Activated naive CD8-positive, alpha-beta T cell treated with anti-CD3 and anti-CD28 coated beads, Interleukin-2, amount 50 U/mL, for 16 hours (primary cell): ENCODE measurements at regions not wholly inside any gene's neighbourhood (a gene's known extent, or its start where the extent isn't known, plus 50 kb on each side); places are given as distances from the start of the nearest gene placed in this dataset.

Experiments
- DNase-seq: peaks from one replicate; pipeline ENCODE4 v3.0.0-alpha.2; 2020; ENCODE audit warnings: low read depth, low spot score

DNA sequence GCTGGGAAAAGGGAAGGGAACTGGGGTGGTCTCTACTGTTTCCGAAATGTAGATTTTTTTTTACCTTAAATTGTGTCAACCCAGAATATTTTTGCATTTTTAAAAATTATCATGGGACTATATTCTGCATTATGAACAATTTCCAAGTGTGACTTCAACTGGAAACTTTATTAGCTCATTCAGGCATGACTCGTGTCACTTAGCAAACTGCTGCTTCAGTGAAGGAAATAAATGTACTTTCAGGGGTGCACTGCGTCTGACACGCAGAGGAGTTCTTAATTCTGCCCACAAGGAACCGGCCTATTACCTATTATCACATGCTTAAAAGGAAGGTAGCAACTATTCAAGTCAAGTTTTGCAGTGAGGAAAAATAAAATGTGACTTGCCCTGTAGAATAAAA lies 291.3 kb upstream of the PRDM1 start:
- no peak for DNase-seq

DNA sequence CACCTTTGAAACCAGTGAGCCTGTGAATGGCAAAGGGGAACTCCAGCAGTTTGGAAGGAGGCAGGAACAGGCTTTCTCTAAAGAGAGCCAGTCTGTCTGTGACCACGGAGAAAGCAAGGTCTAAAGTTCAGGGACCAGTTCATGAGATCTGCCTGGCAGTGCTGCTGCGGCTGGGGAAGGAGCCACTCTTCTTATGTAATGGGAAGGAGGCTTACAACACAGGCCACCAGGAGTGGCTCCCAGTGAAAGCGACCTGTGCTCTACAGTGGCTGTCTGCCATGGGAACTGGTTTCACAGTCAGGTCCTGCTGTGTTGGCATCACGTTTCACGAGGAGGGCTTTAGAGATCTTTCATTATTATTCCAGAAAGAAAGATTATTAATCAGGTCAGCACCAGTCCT lies 291.9 kb upstream of the PRDM1 start:
- DNase-seq = no peak

DNA sequence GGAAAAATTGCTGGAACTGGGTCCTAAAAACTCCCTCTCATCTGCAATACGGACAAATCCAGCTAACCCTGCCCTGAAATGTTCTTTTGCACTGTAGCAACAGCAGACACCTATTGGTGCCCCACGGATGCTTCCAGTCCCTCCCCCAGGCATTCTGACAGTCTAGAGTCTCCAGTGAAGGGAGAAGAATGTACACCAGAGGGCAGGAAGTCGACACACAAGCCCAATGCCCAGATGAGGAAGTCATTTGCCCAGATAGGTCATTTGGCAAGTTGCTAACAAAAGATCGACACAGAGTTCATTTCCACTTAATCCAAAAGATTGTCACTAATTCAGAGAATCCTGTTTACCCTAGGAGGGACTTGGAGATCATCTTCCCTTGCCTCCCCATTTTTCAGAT lies 293.0 kb upstream of the PRDM1 start:
- DNase-seq = no peak

DNA sequence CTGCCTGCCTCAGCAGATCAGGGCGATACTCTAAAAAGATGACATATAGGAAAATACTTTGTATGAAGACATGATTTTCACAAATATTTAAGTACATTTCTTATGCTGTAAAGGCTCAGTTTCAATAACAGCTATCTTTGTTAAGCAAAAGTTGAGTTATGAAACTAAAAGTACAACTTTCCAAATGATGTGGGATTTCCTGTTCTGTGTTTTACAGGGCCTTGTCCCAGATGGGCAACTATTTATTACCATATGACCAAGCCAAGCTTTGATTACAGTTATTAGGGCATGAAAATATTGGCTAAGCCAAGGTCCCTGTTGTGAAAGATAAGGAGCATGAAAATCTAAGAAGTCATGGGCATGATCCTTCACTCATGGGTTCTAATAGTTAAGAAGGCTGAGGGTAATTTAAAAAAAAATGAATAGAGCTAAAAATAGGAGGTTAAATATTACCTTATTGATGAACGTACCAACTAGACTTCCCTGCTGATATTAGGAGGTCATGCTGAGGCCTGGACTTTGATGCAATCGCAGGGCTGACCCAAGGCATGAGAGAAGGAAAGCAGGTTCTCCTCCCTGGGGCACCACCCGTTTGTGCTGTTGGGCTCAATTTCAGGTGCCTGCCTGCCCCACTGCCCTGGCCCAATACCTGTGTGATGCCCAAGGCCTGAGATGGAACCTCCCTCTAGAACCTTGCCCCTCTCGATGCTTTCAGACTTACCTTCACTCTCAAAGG lies 294.4 kb upstream of the PRDM1 start:
- no peak for DNase-seq

DNA sequence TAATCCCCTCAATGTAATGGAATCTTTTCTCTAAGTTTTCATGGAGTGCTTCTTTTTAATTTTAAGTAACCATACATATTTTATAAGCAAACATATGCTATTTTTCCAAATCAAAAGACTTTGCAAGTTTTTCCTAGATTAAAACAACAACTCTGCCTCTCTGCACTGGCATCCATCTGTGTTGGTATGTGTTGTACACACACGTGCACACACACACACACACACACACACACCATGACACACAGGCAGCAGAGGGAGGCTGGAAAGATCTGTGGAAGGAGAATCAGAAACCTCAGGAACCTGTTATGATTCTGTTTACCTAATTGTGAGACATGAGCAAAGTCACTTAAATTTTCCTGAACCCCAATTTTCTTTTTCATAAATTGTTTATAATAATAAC lies 295.0 kb upstream of the PRDM1 start:
- no peak for DNase-seq

DNA sequence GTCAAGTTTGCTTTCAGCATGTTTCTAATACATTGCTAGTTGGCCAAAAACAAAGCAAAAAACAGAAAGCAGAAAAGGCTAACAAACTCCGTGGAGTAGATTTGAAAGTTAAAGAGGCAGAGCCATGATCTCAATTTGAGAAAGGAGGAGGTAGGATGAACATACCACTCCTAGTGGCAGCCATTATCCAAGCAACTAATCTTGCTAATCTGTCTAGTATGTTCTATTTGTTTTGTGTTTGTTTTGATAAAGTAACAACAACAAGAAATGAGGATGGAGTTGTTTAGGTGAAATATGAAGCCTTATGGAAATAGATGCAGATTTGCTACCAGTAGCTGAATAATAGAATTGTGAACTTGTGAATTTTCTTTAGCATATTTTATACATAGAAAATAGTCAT lies 295.5 kb upstream of the PRDM1 start:
- DNase-seq = no peak

- DNase-seq = no peak
Measured at GRCh38 chr6:105789935-105790334, 296.2 kb upstream of the PRDM1 start.

- no peak for DNase-seq
Measured at GRCh38 chr6:105787747-105788146, 298.4 kb upstream of the PRDM1 start.

DNA sequence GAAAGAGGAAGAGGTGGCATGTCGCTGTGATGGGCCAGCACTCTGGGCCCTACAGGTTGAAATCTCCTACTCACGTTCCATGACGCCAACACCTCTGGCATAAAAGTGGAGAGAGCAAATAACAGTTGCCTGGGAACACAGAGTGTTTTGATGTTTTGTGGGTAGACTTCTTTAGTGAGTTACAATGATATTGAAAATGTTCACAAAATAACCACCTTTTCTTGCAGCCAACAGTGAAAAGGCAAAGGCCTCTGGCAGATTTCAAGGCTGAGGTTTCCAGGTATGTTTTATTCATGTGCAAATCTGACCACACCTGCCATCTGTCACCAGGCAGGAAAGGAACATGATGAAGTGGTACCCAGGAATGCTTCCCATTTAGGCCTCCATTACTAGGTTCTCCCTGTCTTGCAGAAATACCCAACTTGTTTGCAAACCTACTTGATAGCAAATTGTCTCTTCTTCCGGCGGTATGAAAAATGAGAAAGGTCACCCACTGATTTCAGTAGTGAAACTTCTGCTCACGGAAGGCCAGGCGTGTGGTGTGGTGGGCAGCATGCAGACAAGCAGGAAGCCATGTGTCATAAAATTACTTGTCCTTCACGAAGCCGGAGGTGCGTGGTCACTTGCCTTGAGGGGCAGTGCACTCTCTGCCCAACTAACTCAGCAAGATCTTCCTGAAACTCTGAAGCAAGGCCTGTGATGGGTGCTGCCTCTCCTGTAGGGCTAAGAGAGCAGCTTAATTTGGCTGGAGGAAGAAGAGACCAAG lies 299.1 kb upstream of the PRDM1 start:
- no peak for DNase-seq

GRCh38 chr6:105786449-105786848 lies 299.7 kb upstream of the PRDM1 start:
- DNase-seq = no peak

GRCh38 chr6:105785066-105785811 lies 300.9 kb upstream of the PRDM1 start:
- DNase-seq = no peak

DNA sequence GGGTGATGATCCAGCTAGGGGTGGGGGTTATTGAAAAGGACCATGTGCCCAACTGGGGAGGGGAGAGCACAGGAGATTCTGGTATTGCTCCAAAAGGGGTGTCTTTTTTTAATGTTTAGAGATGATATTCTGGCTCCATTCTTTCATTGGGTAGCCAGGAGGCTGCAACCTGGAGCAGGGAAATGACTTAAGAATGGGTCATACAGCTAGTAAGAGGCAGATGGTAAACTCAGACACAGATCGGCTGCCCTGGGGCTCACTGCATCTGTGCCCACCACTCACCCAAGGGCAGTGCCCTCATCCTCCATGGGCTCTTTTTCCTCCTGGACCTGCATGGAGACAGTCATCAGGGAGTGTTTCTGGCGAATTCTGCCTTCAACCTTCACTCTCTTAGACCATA lies 302.0 kb upstream of the PRDM1 start:
- DNase-seq = no peak

GRCh38 chr6:105783333-105783935 lies 302.7 kb upstream of the PRDM1 start:
- no peak for DNase-seq

- DNase-seq = no peak
Measured at GRCh38 chr6:105781915-105782314, 304.2 kb upstream of the PRDM1 start.

GRCh38 chr6:105781248-105781647 lies 304.9 kb upstream of the PRDM1 start:
- no peak for DNase-seq

GRCh38 chr6:105780146-105780860 lies 305.8 kb upstream of the PRDM1 start:
- no peak for DNase-seq

- no peak for DNase-seq
Measured at GRCh38 chr6:105779110-105779509, 307.0 kb upstream of the PRDM1 start.

DNA sequence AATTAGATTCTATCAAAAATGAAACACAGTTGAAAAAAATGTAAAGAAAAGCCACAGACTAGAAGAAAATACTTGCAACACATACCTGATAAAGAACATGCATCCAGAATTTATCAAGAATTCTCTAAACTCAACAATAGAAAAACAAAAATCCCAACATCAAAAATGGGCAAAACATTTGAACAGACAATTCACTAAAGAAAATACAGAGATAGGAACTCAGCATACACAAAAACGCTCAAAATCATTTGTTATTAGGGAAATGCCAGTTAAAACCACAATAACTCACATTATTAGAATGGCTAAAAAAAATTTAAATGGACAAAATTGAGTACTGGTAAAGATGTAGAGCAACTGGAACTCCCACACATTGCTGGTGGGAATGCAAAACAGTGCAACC lies 311.0 kb upstream of the PRDM1 start:
- no peak for DNase-seq

DNA sequence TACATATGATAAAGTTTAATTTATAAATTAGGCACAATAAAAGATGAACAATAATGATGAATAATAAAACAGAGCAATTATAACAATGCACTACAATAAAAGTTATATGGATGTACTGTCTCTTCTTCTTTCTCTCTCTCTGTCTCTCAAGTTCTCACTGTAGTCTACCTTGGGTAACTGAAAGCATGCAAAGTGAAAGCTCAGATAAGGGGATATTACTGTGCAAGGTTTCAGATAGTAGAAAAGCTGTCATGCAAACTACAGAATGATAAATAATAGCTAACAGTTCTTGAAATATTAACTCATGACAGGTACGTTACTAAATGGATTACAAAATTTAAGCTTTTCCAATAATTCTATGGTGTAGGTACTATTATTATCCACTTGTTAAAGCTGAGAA lies 311.9 kb upstream of the PRDM1 start:
- DNase-seq = no peak

- no peak for DNase-seq
Measured at GRCh38 chr6:105771313-105771970, 314.7 kb upstream of the PRDM1 start.

DNA sequence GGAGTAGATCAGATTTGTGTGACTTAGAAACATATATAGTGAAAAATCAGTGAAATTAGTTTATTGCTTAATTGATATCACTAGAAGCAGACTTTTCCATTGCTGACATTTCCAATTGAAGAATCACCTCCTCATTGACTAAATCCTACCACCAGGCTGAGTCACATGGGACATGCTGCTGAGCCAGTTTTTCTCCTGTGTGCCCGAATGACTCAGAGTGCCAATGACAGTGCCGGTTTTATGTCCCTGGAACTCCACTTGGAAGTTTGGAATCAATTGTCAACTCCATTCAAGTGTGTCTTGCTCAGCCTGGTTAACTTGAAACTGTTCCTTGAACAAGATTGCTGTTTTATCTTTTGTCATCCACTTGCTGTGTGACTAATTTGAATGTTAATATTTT lies 316.1 kb upstream of the PRDM1 start:
- DNase-seq = no peak
